WI38 (cell line): ENCODE measurements at regions not wholly inside any gene's neighbourhood (a gene's known extent, or its start where the extent isn't known, plus 50 kb on each side); places are given as distances from the start of the nearest gene placed in this dataset.

ENCODE experiments used
- H3K4me3 ChIP-seq: 2 replicates; pipeline ENCODE4 v1.5.1; 2011; ENCODE audit warnings: low read depth, mild to moderate bottlenecking, control low read depth, low read length
- TF ChIP-seq, protein P1 (sequence below): IDR thresholded peaks from 2 replicates; pipeline ENCODE4 v1.5.1; 2012; ENCODE audit warnings: low read depth, mild to moderate bottlenecking, control low read depth, low read length

DNA sequence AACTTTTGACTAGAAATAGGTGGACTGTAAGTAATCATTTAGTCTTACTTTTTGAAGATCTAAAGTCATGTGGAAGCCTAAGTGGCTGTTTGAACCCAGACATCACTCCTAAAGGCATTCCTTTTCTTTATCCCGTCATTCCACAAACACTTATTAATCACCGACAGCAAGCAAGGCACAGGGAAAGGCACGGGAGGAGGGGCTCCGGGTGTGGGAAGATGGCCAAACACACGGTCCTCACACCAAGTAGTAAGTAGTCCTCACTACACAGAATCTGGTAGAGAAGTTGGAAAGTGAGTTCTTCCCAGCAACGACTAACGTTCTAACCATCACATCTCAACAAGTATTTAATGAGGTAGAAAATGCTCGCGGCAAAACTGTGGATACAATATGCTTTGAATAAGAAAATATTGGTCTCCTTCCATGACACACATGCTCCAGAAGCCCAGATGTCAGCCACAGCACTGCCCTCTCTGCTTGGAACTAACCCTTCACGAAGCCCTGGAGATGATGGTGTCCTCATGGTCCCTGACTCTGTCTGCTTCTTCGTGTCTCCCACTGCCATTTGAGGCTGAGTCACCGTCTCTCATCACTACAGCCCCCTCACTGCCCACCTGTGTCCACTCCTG is 202.2 kb downstream of the OPA1 start:
- no peak overlapping the region for H3K4me3 ChIP-seq
- TF ChIP-seq, protein P1, sequence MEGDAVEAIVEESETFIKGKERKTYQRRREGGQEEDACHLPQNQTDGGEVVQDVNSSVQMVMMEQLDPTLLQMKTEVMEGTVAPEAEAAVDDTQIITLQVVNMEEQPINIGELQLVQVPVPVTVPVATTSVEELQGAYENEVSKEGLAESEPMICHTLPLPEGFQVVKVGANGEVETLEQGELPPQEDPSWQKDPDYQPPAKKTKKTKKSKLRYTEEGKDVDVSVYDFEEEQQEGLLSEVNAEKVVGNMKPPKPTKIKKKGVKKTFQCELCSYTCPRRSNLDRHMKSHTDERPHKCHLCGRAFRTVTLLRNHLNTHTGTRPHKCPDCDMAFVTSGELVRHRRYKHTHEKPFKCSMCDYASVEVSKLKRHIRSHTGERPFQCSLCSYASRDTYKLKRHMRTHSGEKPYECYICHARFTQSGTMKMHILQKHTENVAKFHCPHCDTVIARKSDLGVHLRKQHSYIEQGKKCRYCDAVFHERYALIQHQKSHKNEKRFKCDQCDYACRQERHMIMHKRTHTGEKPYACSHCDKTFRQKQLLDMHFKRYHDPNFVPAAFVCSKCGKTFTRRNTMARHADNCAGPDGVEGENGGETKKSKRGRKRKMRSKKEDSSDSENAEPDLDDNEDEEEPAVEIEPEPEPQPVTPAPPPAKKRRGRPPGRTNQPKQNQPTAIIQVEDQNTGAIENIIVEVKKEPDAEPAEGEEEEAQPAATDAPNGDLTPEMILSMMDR: no peak

DNA sequence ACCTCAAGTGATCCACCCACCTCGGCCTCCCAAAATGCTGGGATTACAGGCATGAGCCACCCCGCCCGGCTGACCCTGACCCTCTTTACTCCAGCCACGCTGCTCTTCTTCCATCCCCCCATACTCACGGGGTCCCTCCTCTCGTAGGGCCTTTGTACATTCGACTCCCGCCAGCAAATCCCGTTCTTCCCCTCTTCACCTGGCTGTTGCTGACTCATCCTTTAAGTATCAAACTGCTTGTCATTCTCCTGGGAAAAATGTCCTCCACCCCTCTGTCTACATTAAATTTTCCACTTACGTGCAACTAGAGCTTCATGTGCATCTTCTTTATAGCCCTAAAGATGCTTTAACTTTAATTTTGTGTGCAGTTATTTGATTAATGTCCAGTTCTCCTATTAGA is 203.1 kb downstream of the OPA1 start:
- no peak overlapping the region for H3K4me3 ChIP-seq
- TF ChIP-seq, protein P1: no peak

DNA sequence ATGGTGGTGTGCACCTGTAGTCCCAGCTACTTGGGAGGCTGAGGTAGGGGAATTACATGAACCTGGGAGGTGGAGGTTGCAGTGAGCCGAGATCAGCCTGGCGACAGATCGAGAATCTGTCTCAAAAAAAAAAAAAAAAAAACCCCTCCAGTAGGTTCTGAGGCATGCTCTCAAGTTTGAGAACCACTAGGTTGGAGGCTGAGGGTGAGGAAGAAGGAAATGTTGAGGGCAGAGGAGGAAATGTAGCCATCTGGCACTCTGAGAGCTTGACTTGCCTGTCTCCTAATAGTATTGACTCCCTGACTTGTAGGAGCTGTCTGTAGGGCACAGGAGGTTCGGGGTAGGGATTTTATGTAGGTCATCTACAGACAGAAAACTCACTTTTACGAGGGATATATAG is 204.6 kb downstream of the OPA1 start:
- H3K4me3 ChIP-seq: no peak overlapping the region
- TF ChIP-seq, protein P1: no peak

DNA sequence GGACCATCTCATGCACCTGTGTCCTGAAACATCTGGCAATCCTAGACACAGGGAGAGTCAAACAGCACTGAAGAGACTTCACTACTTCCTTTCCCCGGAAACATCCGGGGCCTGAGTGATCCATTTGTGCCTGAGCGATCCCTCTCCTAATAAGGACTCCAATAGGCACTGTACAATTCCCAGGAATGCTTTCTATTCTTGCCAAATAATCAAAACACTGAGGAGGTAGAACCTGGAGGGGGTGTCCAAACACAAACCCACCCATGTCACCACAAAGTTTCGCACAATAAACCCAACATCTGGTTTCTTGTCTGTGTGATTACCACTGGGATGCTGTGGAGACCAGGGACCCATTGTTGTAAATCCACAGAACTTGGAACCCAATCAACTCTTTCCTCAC is 205.0 kb downstream of the OPA1 start:
- TF ChIP-seq, protein P1: no peak
- H3K4me3 ChIP-seq: no peak overlapping the region

DNA sequence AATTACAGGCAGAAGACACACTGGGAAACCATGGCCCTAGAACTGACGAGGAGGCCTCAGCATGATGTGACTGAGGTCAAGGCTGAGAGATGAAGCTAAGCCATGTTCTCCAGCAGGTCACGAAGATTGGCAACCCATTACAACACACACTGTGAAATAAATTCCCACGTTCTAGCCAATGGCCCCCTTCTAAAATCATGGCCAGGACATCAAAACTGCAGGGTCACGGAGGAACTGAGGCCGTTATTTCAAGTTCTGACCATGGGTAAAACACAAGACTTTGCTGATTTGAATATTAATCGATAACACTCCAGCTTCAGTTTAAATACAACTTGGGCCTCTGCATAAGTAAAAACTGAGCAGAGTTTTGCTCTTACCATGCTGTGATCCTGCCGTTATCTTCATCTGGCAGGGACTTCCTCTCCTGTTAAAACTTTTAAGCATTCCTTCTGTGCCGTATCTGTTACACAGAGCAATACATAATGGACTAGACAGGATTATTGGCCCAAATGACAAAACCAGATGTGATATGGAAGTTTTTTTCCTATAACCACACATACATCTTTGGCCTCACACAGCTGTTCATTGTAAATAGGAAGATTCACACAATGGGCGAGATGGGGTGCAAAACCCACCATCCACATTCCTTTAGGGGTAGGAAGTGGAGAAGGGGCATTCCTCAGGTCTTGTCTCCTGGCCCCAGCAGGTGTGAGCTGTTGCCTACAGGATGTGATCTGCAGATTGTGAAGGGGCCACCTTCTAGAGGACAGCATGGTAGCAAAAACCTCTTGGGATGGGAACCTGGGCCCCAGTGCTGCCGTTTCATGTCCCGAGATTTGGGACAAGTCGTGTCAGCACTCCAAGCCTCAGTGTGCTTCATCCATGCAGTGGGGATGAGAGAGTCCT is 207.4 kb downstream of the OPA1 start:
- H3K4me3 ChIP-seq: no peak overlapping the region
- TF ChIP-seq, protein P1: no peak

DNA sequence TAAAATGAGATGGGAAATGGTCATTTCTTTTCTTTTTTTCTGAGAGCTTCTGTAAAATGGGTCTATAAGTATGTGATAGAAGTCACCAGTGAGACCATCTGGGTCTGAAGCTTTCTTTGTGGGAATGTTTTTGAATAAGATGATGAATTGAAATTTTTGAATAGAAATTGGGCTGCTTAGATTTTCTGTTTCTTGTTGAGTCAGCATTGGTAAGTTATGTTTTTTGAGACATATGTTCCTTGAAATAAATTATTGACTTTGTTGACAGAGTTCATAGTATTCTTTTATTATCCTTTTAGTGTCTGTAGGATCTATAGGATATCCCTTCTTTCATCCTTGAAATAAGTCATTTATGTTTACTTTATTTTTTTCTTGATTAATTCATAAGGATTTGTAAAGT is 208.1 kb downstream of the OPA1 start:
- TF ChIP-seq, protein P1: no peak
- H3K4me3 ChIP-seq: no peak overlapping the region

DNA sequence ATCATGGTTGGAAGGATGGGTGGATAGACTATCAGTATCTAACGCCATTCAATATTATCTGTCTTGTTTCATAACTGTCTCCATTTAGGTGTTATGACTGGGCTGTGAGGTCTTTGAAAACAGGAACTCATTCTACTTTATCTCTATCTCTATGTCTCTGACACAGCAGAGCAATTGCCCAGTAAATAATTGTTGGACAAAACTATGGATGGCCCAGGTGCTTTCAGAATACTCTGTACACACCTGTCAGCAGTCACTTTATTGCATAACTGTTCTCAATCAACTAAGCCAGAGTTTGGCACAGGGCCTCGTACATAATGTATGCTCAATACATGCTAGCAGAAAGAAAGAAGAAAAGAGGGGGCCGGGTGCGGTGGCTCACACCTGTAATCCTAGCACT is 210.3 kb downstream of the OPA1 start:
- TF ChIP-seq, protein P1: no peak
- no peak overlapping the region for H3K4me3 ChIP-seq
